Uterus (tissue), 2 donors: ENCODE measurements at regions not wholly inside any gene's neighbourhood (a gene's known extent, or its start where the extent isn't known, plus 50 kb on each side); places are given as distances from the start of the nearest gene placed in this dataset.

Source experiments
- POLR2A ChIP-seq, 2 donors: fragments of 450-650 bp; IDR thresholded peaks; one replicate each; pipeline ENCODE4 v1.6.1; 2016; ENCODE audit warnings: antibody characterized with exemption in 2 of 2, mild to moderate bottlenecking in 1 of 2, moderate library complexity in 1 of 2
- TF ChIP-seq, protein P1 (sequence below), 4 experiments: fragments of 200-600 bp in 2 of 4; fragments of 450-650 bp in 2 of 4; sonication (generic) in 2 of 4; IDR thresholded peaks; one replicate each; pipeline ENCODE4 v1.5.1; 2016 to 2019; ENCODE audit warnings: antibody characterized with exemption in 4 of 4, mild to moderate bottlenecking in 2 of 4, moderate library complexity in 1 of 4

GRCh38 chr7:67452516-67453026 lies 455.9 kb downstream of the TYW1 start:
- TF ChIP-seq, protein P1, sequence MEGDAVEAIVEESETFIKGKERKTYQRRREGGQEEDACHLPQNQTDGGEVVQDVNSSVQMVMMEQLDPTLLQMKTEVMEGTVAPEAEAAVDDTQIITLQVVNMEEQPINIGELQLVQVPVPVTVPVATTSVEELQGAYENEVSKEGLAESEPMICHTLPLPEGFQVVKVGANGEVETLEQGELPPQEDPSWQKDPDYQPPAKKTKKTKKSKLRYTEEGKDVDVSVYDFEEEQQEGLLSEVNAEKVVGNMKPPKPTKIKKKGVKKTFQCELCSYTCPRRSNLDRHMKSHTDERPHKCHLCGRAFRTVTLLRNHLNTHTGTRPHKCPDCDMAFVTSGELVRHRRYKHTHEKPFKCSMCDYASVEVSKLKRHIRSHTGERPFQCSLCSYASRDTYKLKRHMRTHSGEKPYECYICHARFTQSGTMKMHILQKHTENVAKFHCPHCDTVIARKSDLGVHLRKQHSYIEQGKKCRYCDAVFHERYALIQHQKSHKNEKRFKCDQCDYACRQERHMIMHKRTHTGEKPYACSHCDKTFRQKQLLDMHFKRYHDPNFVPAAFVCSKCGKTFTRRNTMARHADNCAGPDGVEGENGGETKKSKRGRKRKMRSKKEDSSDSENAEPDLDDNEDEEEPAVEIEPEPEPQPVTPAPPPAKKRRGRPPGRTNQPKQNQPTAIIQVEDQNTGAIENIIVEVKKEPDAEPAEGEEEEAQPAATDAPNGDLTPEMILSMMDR (IDR thresholded peaks at IDR 0.05) = no peak
- TF ChIP-seq POLR2A (IDR thresholded peaks at IDR 0.05) = no peak
